Erythroblast (primary cell): ENCODE measurements at regions not wholly inside any gene's neighbourhood (a gene's known extent, or its start where the extent isn't known, plus 50 kb on each side); places are given as distances from the start of the nearest gene placed in this dataset.

Experiments used
- GATA1 ChIP-seq: IDR thresholded peaks from 2 replicates; pipeline ENCODE4 v1.6.1; 2011; ENCODE audit warnings: low read depth, mild to moderate bottlenecking, control low read depth, low read length, moderate library complexity
- POLR2A ChIP-seq: IDR thresholded peaks from 2 replicates; pipeline ENCODE4 v1.6.1; 2011; ENCODE audit warnings: mild to moderate bottlenecking, low read length

DNA sequence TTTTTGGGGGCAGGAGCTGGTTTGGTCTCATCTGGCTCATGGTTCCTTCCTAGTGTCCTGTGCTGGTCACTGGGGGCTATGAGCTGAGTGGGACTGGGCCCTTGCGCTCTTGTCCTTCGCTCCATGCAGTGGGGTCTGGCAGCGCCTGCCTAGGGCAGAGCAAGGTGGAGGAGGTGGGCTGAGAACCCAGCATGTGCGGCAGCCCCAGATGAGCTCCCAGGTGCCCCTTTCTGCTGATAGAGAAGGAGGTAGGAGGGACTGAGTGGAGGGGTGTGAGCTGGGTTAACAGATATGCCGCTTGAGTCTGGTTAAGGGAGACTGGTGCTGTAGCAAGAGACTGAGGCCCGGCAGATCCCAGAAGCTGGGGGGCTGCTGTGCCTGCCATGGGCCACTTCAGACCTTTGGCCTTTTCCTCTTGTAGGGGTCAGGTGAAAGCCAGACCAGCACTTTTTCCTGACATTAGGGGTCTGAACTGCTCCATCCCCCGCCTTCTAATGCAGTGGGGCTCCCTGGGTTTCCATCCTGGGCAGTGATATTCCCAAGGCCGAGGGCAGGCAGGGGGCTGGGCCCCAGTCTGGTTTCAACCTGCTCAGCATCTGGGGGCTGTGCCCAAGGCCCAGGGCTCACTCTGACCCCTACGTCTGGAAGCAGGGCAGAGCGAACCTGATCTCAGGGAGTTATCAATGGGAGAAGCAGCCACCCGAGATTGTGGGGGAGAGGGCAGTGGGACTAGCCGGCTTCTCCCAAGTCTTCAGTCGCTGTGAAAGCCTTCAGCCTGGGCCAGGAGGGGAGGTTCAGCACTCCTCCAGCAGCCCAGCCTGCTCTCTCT is 62.9 kb upstream of the PRR23C start:
- TF ChIP-seq POLR2A (no peak), GATA1 (no peak)
